ENCODE measurements at regions not wholly inside any gene's neighbourhood (a gene's known extent, or its start where the extent isn't known, plus 50 kb on each side); places are given as distances from the start of the nearest gene placed in this dataset.
"Not testable (repeated sequence)": the region's sequence is repeated elsewhere in the genome, so short reads cannot be mapped to it uniquely, and the experiment has no call there.

- peak overlapping the region; percentile 64 for H3K27ac Mint-ChIP-seq
- WGBS, 2 experiments (ENCODE audit: insufficient coverage in 1 of 2, insufficient read length in 1 of 2), result 86 to 95% methylated on average over 1 of the region's 1 CpG
- Histone ChIP-seq H3K9me3 (ENCODE audit: control insufficient read depth, low read length) (peaks cover 40% of the 10 kb centered on the region), H3K4me3 (ENCODE audit: low read length) (no peak overlapping the region), H3K27ac (ENCODE audit: low read depth, low read length) (peak overlapping the region; percentile 3), H3K36me3 (ENCODE audit: control insufficient read depth, insufficient read depth, low read length) (no peaks in the 10 kb centered on the region), H3K4me1 (ENCODE audit: control insufficient read depth, insufficient read depth, low read length) (no peaks in the 10 kb centered on the region), H3K9ac (ENCODE audit: extremely low read depth, low read length, poor library complexity, severe bottlenecking) (no peak overlapping the region), H3K27me3 (ENCODE audit: control insufficient read depth, insufficient read depth, low read length, poor library complexity, severe bottlenecking) (no peaks in the 10 kb centered on the region)
- no peak for DNase-seq
- no peaks in the 10 kb centered on the region for H3K27me3 Mint-ChIP-seq (ENCODE audit: insufficient read depth)
- H3K4me3 Mint-ChIP-seq, result no peak overlapping the region
- TF ChIP-seq, protein P1, sequence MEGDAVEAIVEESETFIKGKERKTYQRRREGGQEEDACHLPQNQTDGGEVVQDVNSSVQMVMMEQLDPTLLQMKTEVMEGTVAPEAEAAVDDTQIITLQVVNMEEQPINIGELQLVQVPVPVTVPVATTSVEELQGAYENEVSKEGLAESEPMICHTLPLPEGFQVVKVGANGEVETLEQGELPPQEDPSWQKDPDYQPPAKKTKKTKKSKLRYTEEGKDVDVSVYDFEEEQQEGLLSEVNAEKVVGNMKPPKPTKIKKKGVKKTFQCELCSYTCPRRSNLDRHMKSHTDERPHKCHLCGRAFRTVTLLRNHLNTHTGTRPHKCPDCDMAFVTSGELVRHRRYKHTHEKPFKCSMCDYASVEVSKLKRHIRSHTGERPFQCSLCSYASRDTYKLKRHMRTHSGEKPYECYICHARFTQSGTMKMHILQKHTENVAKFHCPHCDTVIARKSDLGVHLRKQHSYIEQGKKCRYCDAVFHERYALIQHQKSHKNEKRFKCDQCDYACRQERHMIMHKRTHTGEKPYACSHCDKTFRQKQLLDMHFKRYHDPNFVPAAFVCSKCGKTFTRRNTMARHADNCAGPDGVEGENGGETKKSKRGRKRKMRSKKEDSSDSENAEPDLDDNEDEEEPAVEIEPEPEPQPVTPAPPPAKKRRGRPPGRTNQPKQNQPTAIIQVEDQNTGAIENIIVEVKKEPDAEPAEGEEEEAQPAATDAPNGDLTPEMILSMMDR (conservative IDR thresholded peaks at IDR 0.05), result no peak
- H3K4me1 Mint-ChIP-seq, result peaks cover 13% of the 10 kb centered on the region
- peaks cover 9% of the 10 kb centered on the region for H3K36me3 Mint-ChIP-seq (ENCODE audit: low read depth)
- peaks cover 37% of the 10 kb centered on the region for H3K9me3 Mint-ChIP-seq
Measured at GRCh38 chr13:100789025-100789424, 114.4 kb upstream of the TMTC4 start.

DNA sequence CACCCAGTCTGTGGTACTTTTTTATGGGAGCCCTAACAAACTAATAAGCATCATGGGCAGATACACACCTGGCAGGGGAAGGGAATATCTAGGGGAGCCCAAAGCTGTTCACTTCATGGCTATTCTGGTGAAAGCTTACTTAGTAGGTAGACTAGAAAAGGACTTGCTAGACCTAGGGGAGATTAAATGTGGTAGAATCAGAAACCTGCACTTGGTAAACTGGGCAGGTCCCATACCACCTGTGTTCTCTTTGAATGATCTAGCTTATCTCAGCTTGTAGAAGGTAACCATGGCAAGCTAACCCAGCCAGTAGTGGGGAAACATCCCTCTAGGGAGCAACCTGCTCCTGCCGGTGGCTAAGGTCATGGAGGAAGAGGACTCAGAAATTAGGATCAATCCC lies 113.9 kb upstream of the TMTC4 start:
- Mint-ChIP-seq H3K36me3 (ENCODE audit: low read depth) (peaks cover 9% of the 10 kb centered on the region), H3K9me3 (peaks cover 34% of the 10 kb centered on the region), H3K27ac (no peak overlapping the region), H3K4me1 (peaks cover 13% of the 10 kb centered on the region), H3K27me3 (ENCODE audit: insufficient read depth) (no peaks in the 10 kb centered on the region), H3K4me3 (no peak overlapping the region)
- H3K4me3 ChIP-seq (ENCODE audit: low read length), result no peak overlapping the region
- DNase-seq, result peak; percentile 9
- peaks cover 36% of the 10 kb centered on the region for H3K9me3 ChIP-seq (ENCODE audit: control insufficient read depth, low read length)
- H3K27me3 ChIP-seq (ENCODE audit: control insufficient read depth, insufficient read depth, low read length, poor library complexity, severe bottlenecking), result no peaks in the 10 kb centered on the region
- H3K9ac ChIP-seq (ENCODE audit: extremely low read depth, low read length, poor library complexity, severe bottlenecking), result no peak overlapping the region
- no peaks in the 10 kb centered on the region for H3K4me1 ChIP-seq (ENCODE audit: control insufficient read depth, insufficient read depth, low read length)
- 100% methylated on average over 1 of the region's 1 CpG; no CpG with 5 or more reads in 1 of the 2 experiments for WGBS, 2 experiments (ENCODE audit: insufficient coverage in 1 of 2, insufficient read length in 1 of 2)
- H3K36me3 ChIP-seq (ENCODE audit: control insufficient read depth, insufficient read depth, low read length), result no peaks in the 10 kb centered on the region
- H3K27ac ChIP-seq (ENCODE audit: low read depth, low read length), result no peak overlapping the region
- TF ChIP-seq, protein P1 (conservative IDR thresholded peaks at IDR 0.05), result no peak

DNA sequence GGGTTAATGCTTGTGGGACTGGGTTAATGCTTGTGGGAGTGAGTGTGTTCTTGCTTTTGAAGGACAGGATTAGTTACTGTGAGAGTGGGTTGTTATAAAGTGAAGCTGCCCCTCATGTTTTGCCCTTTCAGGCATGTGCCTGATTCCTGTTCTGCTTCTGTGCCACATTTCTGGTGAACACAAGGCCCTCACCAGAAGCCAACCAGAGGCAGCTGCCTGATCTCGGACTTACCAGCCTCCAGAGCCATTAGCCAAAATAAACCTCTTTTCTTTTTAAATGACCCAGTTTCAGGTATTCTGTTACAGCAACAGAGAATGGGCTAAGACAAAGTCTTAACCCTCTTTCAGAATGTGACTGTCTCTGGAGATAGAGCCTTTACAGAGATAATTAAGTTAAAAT lies 113.3 kb upstream of the TMTC4 start:
- Histone ChIP-seq H3K4me3 (ENCODE audit: low read length) (no peak overlapping the region), H3K27ac (ENCODE audit: low read depth, low read length) (no peak overlapping the region), H3K27me3 (ENCODE audit: control insufficient read depth, insufficient read depth, low read length, poor library complexity, severe bottlenecking) (no peaks in the 10 kb centered on the region), H3K9me3 (ENCODE audit: control insufficient read depth, low read length) (peaks cover 36% of the 10 kb centered on the region), H3K36me3 (ENCODE audit: control insufficient read depth, insufficient read depth, low read length) (no peaks in the 10 kb centered on the region), H3K9ac (ENCODE audit: extremely low read depth, low read length, poor library complexity, severe bottlenecking) (no peak overlapping the region), H3K4me1 (ENCODE audit: control insufficient read depth, insufficient read depth, low read length) (no peaks in the 10 kb centered on the region)
- Mint-ChIP-seq H3K27ac (no peak overlapping the region), H3K4me1 (peaks cover 13% of the 10 kb centered on the region), H3K27me3 (ENCODE audit: insufficient read depth) (no peaks in the 10 kb centered on the region), H3K9me3 (peaks cover 28% of the 10 kb centered on the region), H3K36me3 (ENCODE audit: low read depth) (peaks cover 6% of the 10 kb centered on the region), H3K4me3 (no peak overlapping the region)
- TF ChIP-seq, protein P1 (conservative IDR thresholded peaks at IDR 0.05), result no peak
- WGBS, 2 experiments (ENCODE audit: insufficient coverage in 1 of 2, insufficient read length in 1 of 2), result 87% methylated on average over 1 of the region's 1 CpG; no CpG with 5 or more reads in 1 of the 2 experiments
- DNase-seq, result peak; percentile 10

DNA sequence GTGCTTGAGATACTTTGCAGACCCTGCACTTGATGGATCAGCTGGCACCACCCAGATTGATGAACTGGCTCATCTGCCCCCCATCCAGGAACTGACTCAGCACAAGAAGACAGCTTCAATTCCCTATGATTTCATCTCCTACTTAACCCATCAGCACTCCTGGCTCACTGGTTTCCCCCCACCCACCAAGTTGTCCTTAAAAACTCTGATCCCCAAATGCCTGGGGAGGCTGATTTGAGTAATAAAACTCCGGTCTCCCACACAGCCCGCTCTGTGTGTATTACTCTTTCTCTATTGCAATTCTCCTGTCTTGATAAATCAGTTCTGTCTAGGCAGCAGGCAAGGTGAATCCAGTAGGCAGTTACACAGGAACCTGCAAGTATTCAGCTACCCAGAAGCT lies 102.1 kb upstream of the TMTC4 start:
- not testable (repeated sequence) for H3K4me1 ChIP-seq (ENCODE audit: control insufficient read depth, insufficient read depth, low read length); H3K27ac Mint-ChIP-seq; H3K27me3 ChIP-seq (ENCODE audit: control insufficient read depth, insufficient read depth, low read length, poor library complexity, severe bottlenecking); H3K4me1 Mint-ChIP-seq; H3K27ac ChIP-seq (ENCODE audit: low read depth, low read length); H3K9ac ChIP-seq (ENCODE audit: extremely low read depth, low read length, poor library complexity, severe bottlenecking); H3K4me3 Mint-ChIP-seq; H3K9me3 ChIP-seq (ENCODE audit: control insufficient read depth, low read length); H3K36me3 Mint-ChIP-seq (ENCODE audit: low read depth); H3K27me3 Mint-ChIP-seq (ENCODE audit: insufficient read depth); H3K36me3 ChIP-seq (ENCODE audit: control insufficient read depth, insufficient read depth, low read length); H3K4me3 ChIP-seq (ENCODE audit: low read length); H3K9me3 Mint-ChIP-seq; DNase-seq
- WGBS, 2 experiments (ENCODE audit: insufficient coverage in 1 of 2, insufficient read length in 1 of 2), result 89 to 90% methylated on average over 2 of the region's 2 CpGs
